ENCODE measurements at regions not wholly inside any gene's neighbourhood (a gene's known extent, or its start where the extent isn't known, plus 50 kb on each side); places are given as distances from the start of the nearest gene placed in this dataset.
"Not testable (repeated sequence)": the region's sequence is repeated elsewhere in the genome, so short reads cannot be mapped to it uniquely, and the experiment has no call there.

DNA sequence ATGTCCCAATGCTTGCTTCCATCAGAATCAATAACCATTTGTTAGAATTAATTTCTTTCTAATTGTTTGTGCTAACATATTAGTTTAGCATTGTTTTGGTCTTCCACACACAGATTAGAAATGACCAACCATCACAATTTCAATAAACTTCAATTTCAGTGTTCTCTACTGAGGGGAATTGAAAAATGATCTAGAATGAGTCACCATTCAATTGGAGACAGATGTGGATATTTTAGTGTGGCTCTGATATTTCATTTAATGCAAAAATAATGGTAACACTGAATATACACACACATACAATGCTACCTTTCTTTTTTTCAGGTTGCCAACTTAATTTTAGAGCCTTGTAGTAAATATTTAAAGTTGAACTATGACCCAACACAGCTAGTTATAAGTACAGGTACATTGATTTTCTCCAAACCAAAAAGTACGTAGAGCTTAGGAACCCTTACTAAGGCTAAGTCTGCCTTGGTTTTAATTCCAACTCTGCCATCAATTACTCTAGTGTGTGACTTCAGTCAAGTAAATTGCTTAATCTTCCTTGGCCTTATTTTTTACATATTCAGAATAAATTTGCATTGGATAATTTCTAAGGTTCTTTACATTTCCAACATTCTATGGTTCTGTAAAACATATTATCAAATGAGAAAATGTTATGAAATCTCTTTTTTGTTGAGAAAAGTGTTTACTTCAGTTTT, 143.9 kb downstream of the DMRTA1 start:
- POLR2A ChIA-PET, result no interaction called here
- H3K36me3 Mint-ChIP-seq (ENCODE audit: low read depth), result no peaks in the 10 kb centered on the region
- H3K4me3 Mint-ChIP-seq, result no peak overlapping the region
- no peaks in the 10 kb centered on the region for H3K4me1 Mint-ChIP-seq
- H3K27ac Mint-ChIP-seq, result no peak overlapping the region
- no peaks in the 10 kb centered on the region for H3K9me3 Mint-ChIP-seq
- DNase-seq, result no peak
- CTCF ChIA-PET, result no interaction called here
- H3K27me3 Mint-ChIP-seq, result no peaks in the 10 kb centered on the region

DNA sequence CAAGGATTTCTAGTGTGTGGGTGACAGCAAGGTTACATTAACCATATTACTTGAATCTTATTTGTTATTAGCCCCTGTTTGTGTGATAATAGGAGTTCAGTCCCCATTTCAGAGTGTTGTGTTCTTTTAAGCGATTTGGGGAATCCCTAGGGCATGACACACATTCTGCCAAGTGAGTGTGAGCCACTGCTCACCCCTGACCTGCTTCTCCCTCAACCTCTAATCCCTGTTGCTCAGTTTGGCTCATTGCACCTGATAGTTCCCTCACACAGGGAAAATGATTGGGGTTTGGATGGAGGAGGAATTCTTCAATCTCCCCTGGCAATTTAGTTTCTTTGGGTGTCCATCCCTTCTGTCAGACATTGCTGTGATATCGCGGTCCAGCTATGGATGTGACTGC, 149.2 kb downstream of the DMRTA1 start:
- Mint-ChIP-seq H3K9me3 (no peaks in the 10 kb centered on the region), H3K4me3 (no peak overlapping the region), H3K27ac (no peak overlapping the region), H3K4me1 (no peaks in the 10 kb centered on the region), H3K27me3 (no peaks in the 10 kb centered on the region), H3K36me3 (ENCODE audit: low read depth) (no peaks in the 10 kb centered on the region)
- ChIA-PET POLR2A (no interaction called here), CTCF (no interaction called here)
- DNase-seq, result no peak

DNA sequence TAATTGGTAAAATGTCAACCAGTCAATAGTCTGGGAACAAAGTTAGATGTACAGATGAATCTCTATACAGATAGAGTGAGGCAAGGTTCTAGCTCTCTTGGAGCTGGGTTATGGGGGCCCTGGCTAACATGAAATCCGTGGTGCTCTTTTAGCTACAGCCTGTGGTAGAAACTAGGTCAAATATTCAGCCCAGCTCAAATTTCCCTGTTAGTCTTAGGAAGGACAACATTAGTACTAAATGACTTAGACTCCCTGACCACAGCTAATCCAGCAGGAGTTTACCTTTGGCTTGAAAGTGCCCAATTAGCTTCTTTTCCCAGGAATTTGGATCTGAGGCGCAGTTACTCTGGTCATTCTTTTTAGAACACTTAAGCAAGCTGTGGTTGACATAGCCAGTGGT, 170.5 kb downstream of the DMRTA1 start:
- no peak overlapping the region for H3K27ac Mint-ChIP-seq
- no peak for DNase-seq
- peaks cover 11% of the 10 kb centered on the region for H3K9me3 Mint-ChIP-seq
- H3K4me3 Mint-ChIP-seq, result no peak overlapping the region
- ChIA-PET POLR2A (no interaction called here), CTCF (no interaction called here)
- no peaks in the 10 kb centered on the region for H3K4me1 Mint-ChIP-seq
- H3K36me3 Mint-ChIP-seq (ENCODE audit: low read depth), result no peaks in the 10 kb centered on the region
- H3K27me3 Mint-ChIP-seq, result no peaks in the 10 kb centered on the region

DNA sequence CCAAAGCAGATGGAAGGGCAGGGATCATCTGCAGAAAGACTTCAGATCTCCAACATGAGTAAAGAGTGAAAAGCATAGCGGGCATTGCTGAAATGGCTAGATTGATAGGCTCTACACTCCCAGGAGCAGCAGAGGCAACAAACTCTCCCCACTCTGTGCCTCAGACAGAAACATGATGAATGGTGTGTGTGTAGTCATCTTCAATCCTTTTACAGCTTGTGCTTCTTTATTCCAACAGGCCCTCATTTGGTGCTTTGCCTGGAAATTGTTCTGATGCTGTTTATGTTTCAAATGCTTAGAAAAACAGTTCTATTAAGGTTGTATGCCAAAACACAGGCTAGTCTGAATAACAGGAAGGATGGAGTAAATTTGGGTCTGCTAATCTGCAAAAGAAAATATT, 176.2 kb downstream of the DMRTA1 start:
- no peaks in the 10 kb centered on the region for H3K27me3 Mint-ChIP-seq
- no peak overlapping the region for H3K27ac Mint-ChIP-seq
- no peaks in the 10 kb centered on the region for H3K36me3 Mint-ChIP-seq (ENCODE audit: low read depth)
- DNase-seq, result no peak
- CTCF ChIA-PET, result no interaction called here
- H3K4me1 Mint-ChIP-seq, result no peaks in the 10 kb centered on the region
- H3K4me3 Mint-ChIP-seq, result no peak overlapping the region
- POLR2A ChIA-PET, result no interaction called here
- H3K9me3 Mint-ChIP-seq, result no peaks in the 10 kb centered on the region

DNA sequence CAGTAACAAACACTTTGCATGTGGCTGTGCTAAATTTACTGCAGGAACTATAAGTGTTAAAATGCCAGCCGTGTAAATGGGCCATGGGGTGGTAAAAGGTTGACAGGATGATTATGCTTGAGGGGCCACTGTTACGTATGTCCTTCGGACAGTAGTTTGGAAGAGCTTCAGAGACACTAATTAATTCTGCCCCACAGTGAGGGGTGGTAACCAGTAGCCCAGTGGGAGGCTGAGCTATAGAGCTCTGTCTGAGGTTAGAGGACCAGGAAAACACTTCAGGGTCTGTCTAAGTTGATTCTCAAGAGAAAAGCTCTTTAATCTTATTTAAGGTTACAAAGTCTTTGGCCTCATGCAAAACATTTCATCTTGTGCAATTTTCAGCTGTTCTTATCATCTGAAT, 176.6 kb downstream of the DMRTA1 start:
- H3K4me1 Mint-ChIP-seq, result no peaks in the 10 kb centered on the region
- ChIA-PET CTCF (no interaction called here), POLR2A (no interaction called here)
- H3K27ac Mint-ChIP-seq, result no peak overlapping the region
- no peak overlapping the region for H3K4me3 Mint-ChIP-seq
- H3K36me3 Mint-ChIP-seq (ENCODE audit: low read depth), result no peaks in the 10 kb centered on the region
- H3K27me3 Mint-ChIP-seq, result no peaks in the 10 kb centered on the region
- DNase-seq, result no peak
- no peaks in the 10 kb centered on the region for H3K9me3 Mint-ChIP-seq

DNA sequence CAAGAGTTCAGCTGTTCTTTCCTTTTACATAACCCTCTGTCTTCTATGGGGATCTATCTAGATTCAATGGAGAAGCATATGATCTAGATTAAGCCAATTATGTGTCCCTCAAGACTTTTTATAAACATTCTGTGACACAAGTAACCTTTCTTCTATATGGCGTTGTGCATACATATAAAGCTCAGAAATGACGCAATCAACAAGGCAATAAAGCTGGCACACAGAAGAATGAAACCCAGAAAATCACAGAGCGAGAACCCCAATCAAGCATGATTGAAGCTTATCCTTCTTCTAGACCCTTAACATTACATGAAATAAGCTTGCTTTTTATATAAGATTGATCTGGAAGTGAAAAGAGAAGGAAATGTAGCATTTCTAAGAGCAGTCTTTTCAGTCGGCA, 178.9 kb downstream of the DMRTA1 start:
- no peaks in the 10 kb centered on the region for H3K4me1 Mint-ChIP-seq
- H3K4me3 Mint-ChIP-seq, result no peak overlapping the region
- H3K27ac Mint-ChIP-seq, result no peak overlapping the region
- ChIA-PET CTCF (no interaction called here), POLR2A (no interaction called here)
- no peak for DNase-seq
- no peaks in the 10 kb centered on the region for H3K36me3 Mint-ChIP-seq (ENCODE audit: low read depth)
- H3K27me3 Mint-ChIP-seq, result no peaks in the 10 kb centered on the region
- no peaks in the 10 kb centered on the region for H3K9me3 Mint-ChIP-seq

DNA sequence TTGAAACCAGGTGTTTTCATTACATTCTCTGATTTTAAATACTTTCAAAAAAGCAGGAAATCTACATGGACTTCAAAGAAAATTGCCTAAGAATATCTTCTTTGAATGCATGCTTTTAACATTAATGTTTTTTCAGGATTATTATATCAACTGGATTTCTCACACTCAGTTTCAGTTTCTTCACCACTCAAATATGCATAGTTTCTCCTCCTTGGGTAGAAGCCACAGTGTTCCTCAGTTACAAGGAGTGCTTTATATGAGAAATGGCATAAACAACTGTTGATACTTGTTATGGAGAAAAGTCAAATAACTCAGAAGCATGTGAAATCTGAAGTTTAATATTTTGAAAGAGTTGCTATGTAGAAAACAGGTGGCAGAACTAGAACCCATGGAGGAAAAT, 196.9 kb downstream of the DMRTA1 start:
- Mint-ChIP-seq H3K27me3 (no peaks in the 10 kb centered on the region), H3K4me3 (no peak overlapping the region), H3K4me1 (no peaks in the 10 kb centered on the region), H3K36me3 (ENCODE audit: low read depth) (no peaks in the 10 kb centered on the region), H3K9me3 (no peaks in the 10 kb centered on the region), H3K27ac (no peak overlapping the region)
- CTCF ChIA-PET, result no interaction called here
- POLR2A ChIA-PET, result no interaction called here
- DNase-seq, result no peak

DNA sequence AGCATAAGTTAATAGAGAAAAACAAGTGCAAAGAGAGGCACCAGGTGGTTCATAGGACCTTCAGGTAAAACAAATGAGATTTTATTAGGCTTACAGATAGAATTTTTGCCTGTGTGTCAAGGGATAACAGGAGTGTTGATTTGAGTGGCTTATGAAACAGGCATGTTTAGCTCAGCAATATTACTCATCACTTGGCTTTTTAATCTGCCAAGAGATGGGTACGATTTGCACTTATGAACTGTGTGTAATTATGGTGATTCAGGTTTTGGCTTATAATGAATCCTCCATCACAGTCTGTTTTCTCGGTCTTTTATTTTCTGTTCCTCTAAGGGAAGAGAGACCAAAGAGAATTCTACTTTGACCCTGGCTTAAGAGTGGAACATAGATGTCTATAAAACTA, 199.3 kb downstream of the DMRTA1 start:
- no peaks in the 10 kb centered on the region for H3K4me1 Mint-ChIP-seq
- CTCF ChIA-PET, result no interaction called here
- H3K9me3 Mint-ChIP-seq, result no peaks in the 10 kb centered on the region
- DNase-seq, result no peak
- no peaks in the 10 kb centered on the region for H3K36me3 Mint-ChIP-seq (ENCODE audit: low read depth)
- no peaks in the 10 kb centered on the region for H3K27me3 Mint-ChIP-seq
- no peak overlapping the region for H3K27ac Mint-ChIP-seq
- no peak overlapping the region for H3K4me3 Mint-ChIP-seq
- POLR2A ChIA-PET, result no interaction called here

DNA sequence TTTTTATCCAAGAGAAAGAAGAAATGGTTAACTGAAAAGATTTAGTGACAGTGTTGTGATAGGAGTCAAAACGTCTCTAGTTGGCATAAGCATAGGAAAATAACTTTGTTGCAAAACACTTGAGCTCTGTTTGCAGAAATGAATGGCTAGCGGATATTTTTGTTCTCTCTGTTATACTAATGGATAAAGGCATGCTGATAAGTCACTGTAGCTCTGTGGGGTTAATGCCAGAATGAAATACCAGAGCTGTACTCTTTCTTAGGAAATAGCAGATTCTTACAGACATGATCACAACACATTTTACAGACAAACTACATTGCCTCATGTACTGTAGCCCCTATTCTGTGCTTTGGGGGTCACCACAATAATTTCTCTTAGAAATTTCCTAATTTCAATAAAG, 202.8 kb downstream of the DMRTA1 start:
- no peaks in the 10 kb centered on the region for H3K36me3 Mint-ChIP-seq (ENCODE audit: low read depth)
- no peak overlapping the region for H3K27ac Mint-ChIP-seq
- DNase-seq, result no peak
- POLR2A ChIA-PET, result no interaction called here
- CTCF ChIA-PET, result no interaction called here
- no peak overlapping the region for H3K4me3 Mint-ChIP-seq
- H3K9me3 Mint-ChIP-seq, result no peaks in the 10 kb centered on the region
- no peaks in the 10 kb centered on the region for H3K4me1 Mint-ChIP-seq
- no peaks in the 10 kb centered on the region for H3K27me3 Mint-ChIP-seq

DNA sequence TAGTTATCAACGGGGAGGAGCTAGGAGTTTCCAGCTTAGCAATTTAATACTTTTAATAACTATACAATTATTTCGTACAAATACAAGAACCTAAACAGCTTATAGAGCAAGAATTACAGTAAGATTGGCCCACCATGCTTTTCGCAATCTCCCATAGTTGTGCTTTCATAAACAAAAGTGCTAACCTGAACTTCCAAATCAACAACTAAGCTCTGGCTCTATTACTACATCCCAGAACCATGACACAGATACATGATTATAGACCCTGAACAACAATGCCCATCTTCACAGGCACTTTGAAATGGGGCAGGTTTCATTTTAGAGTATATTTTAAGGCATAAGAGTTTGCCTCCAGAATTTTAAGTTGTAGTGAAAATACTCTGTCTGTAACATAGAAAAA, 203.5 kb downstream of the DMRTA1 start:
- no peaks in the 10 kb centered on the region for H3K27me3 Mint-ChIP-seq
- no peak overlapping the region for H3K4me3 Mint-ChIP-seq
- no peak for DNase-seq
- H3K36me3 Mint-ChIP-seq (ENCODE audit: low read depth), result no peaks in the 10 kb centered on the region
- POLR2A ChIA-PET, result no interaction called here
- CTCF ChIA-PET, result interaction anchor here (1.2 kb wide), 1 partner anchor 8 kb away, joined by 3 read pairs; no protein-coding TSS in a partner anchor
- no peaks in the 10 kb centered on the region for H3K9me3 Mint-ChIP-seq
- no peak overlapping the region for H3K27ac Mint-ChIP-seq
- H3K4me1 Mint-ChIP-seq, result no peaks in the 10 kb centered on the region

DNA sequence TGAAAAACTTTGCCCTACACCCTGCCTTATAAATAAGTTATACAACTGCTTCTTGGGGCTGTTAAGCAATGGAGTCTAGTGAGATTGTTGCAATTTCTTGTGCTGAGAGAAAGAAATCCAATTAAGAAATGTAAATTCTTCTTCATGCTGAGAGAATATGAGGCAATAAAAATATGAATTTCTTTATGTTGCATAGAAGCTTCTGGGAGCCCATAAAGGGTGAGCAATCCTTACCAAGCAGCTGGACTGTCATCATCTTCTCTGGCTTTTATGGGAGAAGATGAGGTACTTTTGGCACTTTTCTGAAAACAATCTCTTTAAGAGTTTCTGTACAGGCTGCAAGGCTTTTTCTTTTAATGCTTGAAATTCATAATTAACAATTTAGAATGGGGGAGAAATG, 204.3 kb downstream of the DMRTA1 start:
- CTCF ChIA-PET, result interaction anchor here (1.2 kb wide), 1 partner anchor 8 kb away, joined by 3 read pairs; no protein-coding TSS in a partner anchor
- no peaks in the 10 kb centered on the region for H3K9me3 Mint-ChIP-seq

DNA sequence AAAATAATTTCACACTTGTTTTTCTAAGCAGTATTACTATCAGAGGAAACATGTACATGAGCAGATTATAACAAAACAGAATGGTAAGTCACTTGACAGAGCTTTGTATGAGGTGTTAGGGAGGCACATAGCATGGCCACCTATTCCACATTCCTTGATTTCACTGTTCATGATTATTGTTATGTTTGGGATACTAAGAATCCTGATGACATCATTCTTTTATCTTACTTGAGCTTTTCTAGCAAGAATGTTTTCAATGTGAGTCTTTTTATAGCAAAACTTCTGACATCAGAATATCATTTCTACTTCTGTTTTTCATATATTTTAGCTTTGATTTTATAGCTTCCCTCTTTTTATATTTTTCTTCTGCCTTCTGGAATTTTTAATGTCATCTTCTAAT, 208.2 kb downstream of the DMRTA1 start:
- no peaks in the 10 kb centered on the region for H3K36me3 Mint-ChIP-seq (ENCODE audit: low read depth)
- H3K27me3 Mint-ChIP-seq, result no peaks in the 10 kb centered on the region
- ChIA-PET POLR2A (no interaction called here), CTCF (no interaction called here)
- no peak overlapping the region for H3K4me3 Mint-ChIP-seq
- no peak overlapping the region for H3K27ac Mint-ChIP-seq
- DNase-seq, result no peak
- H3K4me1 Mint-ChIP-seq, result no peaks in the 10 kb centered on the region
- H3K9me3 Mint-ChIP-seq, result no peaks in the 10 kb centered on the region

More for the DNA sequence above, 204.3 kb downstream of the DMRTA1 start:
- no peaks in the 10 kb centered on the region for H3K4me1 Mint-ChIP-seq
- H3K4me3 Mint-ChIP-seq, result no peak overlapping the region
- H3K27me3 Mint-ChIP-seq, result no peaks in the 10 kb centered on the region
- no peak for DNase-seq
- no peaks in the 10 kb centered on the region for H3K36me3 Mint-ChIP-seq (ENCODE audit: low read depth)
- H3K27ac Mint-ChIP-seq, result no peak overlapping the region
- POLR2A ChIA-PET, result no interaction called here

DNA sequence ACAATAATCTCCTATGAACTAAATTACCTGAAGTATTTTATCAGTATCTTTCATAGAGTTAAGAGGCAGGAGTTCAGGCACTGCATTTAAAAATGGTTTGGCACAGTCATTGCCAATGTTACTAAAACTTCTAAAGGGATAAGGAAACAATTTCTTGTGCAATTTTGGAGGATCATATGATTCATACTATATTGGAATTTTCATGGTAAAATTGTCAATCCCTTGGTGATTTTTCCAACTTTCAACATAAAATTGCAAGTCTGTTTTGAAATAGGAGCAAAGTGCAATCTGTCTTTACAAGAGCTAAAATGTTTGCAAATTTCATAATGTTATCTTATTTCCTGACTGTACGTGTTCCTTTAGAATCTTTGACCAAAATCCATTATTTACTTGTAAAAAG, 211.1 kb downstream of the DMRTA1 start:
- H3K27me3 Mint-ChIP-seq, result no peaks in the 10 kb centered on the region

DNA sequence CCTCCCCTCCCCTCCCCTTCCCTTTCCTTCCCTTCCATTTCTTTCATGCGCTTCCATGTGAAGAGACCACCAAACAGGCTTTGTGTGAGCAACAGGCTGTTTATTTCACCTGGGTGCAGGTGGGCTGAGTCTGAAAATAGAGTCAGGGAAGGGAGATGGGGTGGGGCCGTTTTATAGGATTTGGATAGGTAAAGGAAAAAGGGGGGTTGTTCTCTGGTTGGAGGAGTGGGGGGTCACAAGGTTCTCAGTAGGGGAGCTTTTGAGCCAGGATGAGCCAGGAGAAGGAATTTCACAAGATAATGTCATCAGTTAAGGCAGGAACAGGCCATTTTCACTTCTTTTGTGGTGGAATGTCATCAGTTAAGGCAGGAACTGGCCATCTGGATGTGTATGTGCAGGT, 211.9 kb downstream of the DMRTA1 start:
- H3K36me3 Mint-ChIP-seq (ENCODE audit: low read depth); H3K9me3 Mint-ChIP-seq; POLR2A ChIA-PET; H3K4me3 Mint-ChIP-seq; H3K27ac Mint-ChIP-seq; DNase-seq; H3K27me3 Mint-ChIP-seq; H3K4me1 Mint-ChIP-seq: not testable (repeated sequence)
- CTCF ChIA-PET, result interaction anchor here (0.8 kb wide), 1 partner anchor 8 kb away, joined by 3 read pairs; no protein-coding TSS in a partner anchor

More for the DNA sequence above, 211.1 kb downstream of the DMRTA1 start:
- CTCF ChIA-PET, result no interaction called here
- no peak overlapping the region for H3K27ac Mint-ChIP-seq
- no peak overlapping the region for H3K4me3 Mint-ChIP-seq
- no peaks in the 10 kb centered on the region for H3K4me1 Mint-ChIP-seq
- no peaks in the 10 kb centered on the region for H3K9me3 Mint-ChIP-seq
- POLR2A ChIA-PET, result no interaction called here
- H3K36me3 Mint-ChIP-seq (ENCODE audit: low read depth), result no peaks in the 10 kb centered on the region
- DNase-seq, result no peak

DNA sequence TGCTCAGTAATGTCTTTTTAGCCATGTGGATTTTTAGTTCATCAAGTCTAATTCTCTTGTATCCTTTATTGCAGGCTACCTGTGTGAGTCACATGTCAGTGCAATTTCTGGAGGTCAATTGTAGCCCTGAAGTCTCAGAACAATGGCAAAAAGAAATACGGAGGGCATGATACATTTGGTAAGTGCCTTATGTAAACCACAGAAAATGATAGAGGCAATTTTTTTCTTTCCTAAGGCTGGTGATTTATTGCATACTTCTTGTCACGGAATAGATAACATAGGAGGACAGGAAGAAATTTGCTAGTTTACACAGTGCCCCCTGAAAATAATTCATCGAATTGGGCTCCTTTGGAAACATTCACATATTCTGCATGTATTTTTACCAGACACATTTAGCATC, 235.9 kb downstream of the DMRTA1 start:
- Mint-ChIP-seq H3K4me1 (peaks cover 5% of the 10 kb centered on the region), H3K27me3 (no peaks in the 10 kb centered on the region), H3K36me3 (ENCODE audit: low read depth) (no peaks in the 10 kb centered on the region), H3K4me3 (no peak overlapping the region), H3K27ac (no peak overlapping the region), H3K9me3 (no peaks in the 10 kb centered on the region)
- DNase-seq, result no peak
- POLR2A ChIA-PET, result no interaction called here
- CTCF ChIA-PET, result no interaction called here
